B cell (primary cell): ENCODE measurements at regions not wholly inside any gene's neighbourhood (a gene's known extent, or its start where the extent isn't known, plus 50 kb on each side); places are given as distances from the start of the nearest gene placed in this dataset.

Experiments used
- ATAC-seq: fragments of 200-7000 bp; cut with Tn5 transposase; one replicate; pipeline ENCODE4 v1.10.0; 2021; ENCODE audit warnings: low read depth, mild to moderate bottlenecking, moderate number of reproducible peaks, moderate library complexity
- CTCF ChIA-PET: fragments of 350-600 bp; sonication (Branson Sonifier 250); formaldehyde crosslinking; loops from one replicate; lab custom pipeline; 2021; ENCODE audit warnings: antibody characterized with exemption, inconsistent platforms; lab: Charles Lee
- POLR2A ChIA-PET: fragments of 350-600 bp; sonication (Branson Sonifier 250); formaldehyde crosslinking; loops from one replicate; lab custom pipeline; 2021; ENCODE audit warnings: antibody characterized with exemption; lab: Charles Lee
- DNase-seq: peaks from one replicate; pipeline ENCODE4 v3.0.0; 2013
- H2AFZ ChIP-seq: 2 replicates; pipeline ENCODE4 v1.6.1; 2012; ENCODE audit warnings: mild to moderate bottlenecking, low read depth, low read length; ENCODE audit not compliant: insufficient read depth, poor library complexity, severe bottlenecking
- H3K27ac ChIP-seq, 2 donors: 1 replicate in 1 of 2; 2 replicates in 1 of 2; pipeline ENCODE4 v1.5.1; 2012 to 2013; ENCODE audit warnings: low read length in 2 of 2, mild to moderate bottlenecking in 2 of 2, moderate library complexity in 1 of 2
- H3K27me3 ChIP-seq, 4 experiments: fragments of 200-600 bp in 1 of 4; sonication (generic) in 1 of 4; replicated peaks in 1 of 4; 1 replicate in 2 of 4; 2 replicates in 2 of 4; pipeline versions ENCODE4 v1.6.1 to v1.7.0; 2013 to 2016; ENCODE audit warnings: low read length in 3 of 4, mild to moderate bottlenecking in 2 of 4, mixed read lengths in 1 of 4, moderate library complexity in 1 of 4; ENCODE audit not compliant: insufficient read depth in 4 of 4, control insufficient read depth in 3 of 4; ENCODE audit errors: control extremely low read depth in 1 of 4
- H3K36me3 ChIP-seq, 2 experiments: replicated peaks in 1 of 2; 1 replicate in 1 of 2; 2 replicates in 1 of 2; pipeline versions ENCODE4 v1.6.1 to v1.7.1; 2013; ENCODE audit warnings: low read length in 1 of 2; ENCODE audit not compliant: insufficient read depth in 2 of 2, control insufficient read depth in 1 of 2; ENCODE audit errors: control extremely low read depth in 1 of 2, extremely low read depth in 1 of 2
- H3K4me1 ChIP-seq, 2 donors: fragments of 200-600 bp in 1 of 2; sonication (generic) in 1 of 2; 1 replicate in 1 of 2; 2 replicates in 1 of 2; pipeline versions ENCODE4 v1.5.1 to v1.6.1; 2013 to 2017; ENCODE audit warnings: low read length in 2 of 2; ENCODE audit not compliant: control insufficient read depth in 2 of 2, insufficient read depth in 2 of 2
- H3K4me2 ChIP-seq: replicated peaks from 2 replicates; pipeline ENCODE3; 2012; ENCODE audit warnings: mild to moderate bottlenecking, low read depth, low read length; ENCODE audit not compliant: poor library complexity, severe bottlenecking
- H3K4me3 ChIP-seq, 5 experiments: fragments of 200-600 bp in 1 of 5; sonication (generic) in 1 of 5; 1 replicate in 3 of 5; 2 replicates in 2 of 5; pipeline versions ENCODE4 v1.5.1 to v1.7.0; 2011 to 2016; ENCODE audit warnings: low read length in 4 of 5, mild to moderate bottlenecking in 4 of 5, low read depth in 2 of 5, control low read depth in 1 of 5, moderate library complexity in 1 of 5; ENCODE audit not compliant: insufficient read depth in 1 of 5; ENCODE audit errors: control extremely low read depth in 1 of 5, extremely low read depth in 1 of 5
- H3K79me2 ChIP-seq: fragments of 200-600 bp; sonication (generic); one replicate; pipeline ENCODE4 v1.6.0; 2016; ENCODE audit warnings: low read length; ENCODE audit not compliant: control insufficient read depth, insufficient read depth
- H3K9ac ChIP-seq: fragments of 200-600 bp; sonication (generic); 2 replicates; pipeline ENCODE4 v1.6.1; 2017; ENCODE audit warnings: mild to moderate bottlenecking, low read length, moderate library complexity
- H3K9me3 ChIP-seq, 3 donors: one replicate each; pipeline versions ENCODE4 v1.6.1 to v1.7.1; 2013; ENCODE audit warnings: low read length in 2 of 3; ENCODE audit not compliant: control insufficient read depth in 2 of 3, insufficient read depth in 1 of 3; ENCODE audit errors: control extremely low read depth in 1 of 3
- H4K20me1 ChIP-seq: 2 replicates; pipeline ENCODE4 v1.6.0; 2012; ENCODE audit warnings: mild to moderate bottlenecking, low read length; ENCODE audit not compliant: insufficient read depth, control insufficient read depth, poor library complexity, severe bottlenecking
- H3K27ac Mint-ChIP-seq: one replicate; pipeline ENCODE4 v1.8.0; 2021; ENCODE audit warnings: mixed read lengths
- H3K27me3 Mint-ChIP-seq: one replicate; pipeline ENCODE4 v1.8.0; 2021; ENCODE audit warnings: mixed read lengths
- H3K4me1 Mint-ChIP-seq: one replicate; pipeline ENCODE4 v1.8.0; 2021; ENCODE audit warnings: mixed read lengths
- H3K4me3 Mint-ChIP-seq: one replicate; pipeline ENCODE4 v1.8.0; 2021; ENCODE audit warnings: mixed read lengths
- H3K9me3 Mint-ChIP-seq: one replicate; pipeline ENCODE4 v1.8.0; 2022; ENCODE audit warnings: mixed read lengths; ENCODE audit not compliant: insufficient read depth
- EZH2 ChIP-seq: IDR thresholded peaks from 2 replicates; pipeline ENCODE4 v1.6.1; 2012; ENCODE audit warnings: borderline replicate concordance, low read depth, mild to moderate bottlenecking, moderate library complexity, low read length; ENCODE audit not compliant: insufficient read depth, poor library complexity, severe bottlenecking
- WGBS: methylation state at CpG from one replicate; pipeline ENCODE4 v1.1.5; 2013; ENCODE audit warnings: missing lambda C conversion rate; ENCODE audit not compliant: insufficient coverage; 5-methylcytosine and 5-hydroxymethylcytosine counted together
- intact Hi-C: fragments of 100-400 bp; cut with micrococcal nuclease; formaldehyde crosslinking; loops from one replicate; pipeline ENCODE4 v1.10.0; 2022
- TF ChIP-seq, protein P1 (sequence below): fragments of 200-600 bp; IDR thresholded peaks from one replicate; pipeline ENCODE4 v1.8.0; 2022; ENCODE audit warnings: antibody characterized with exemption, mild to moderate bottlenecking

DNA sequence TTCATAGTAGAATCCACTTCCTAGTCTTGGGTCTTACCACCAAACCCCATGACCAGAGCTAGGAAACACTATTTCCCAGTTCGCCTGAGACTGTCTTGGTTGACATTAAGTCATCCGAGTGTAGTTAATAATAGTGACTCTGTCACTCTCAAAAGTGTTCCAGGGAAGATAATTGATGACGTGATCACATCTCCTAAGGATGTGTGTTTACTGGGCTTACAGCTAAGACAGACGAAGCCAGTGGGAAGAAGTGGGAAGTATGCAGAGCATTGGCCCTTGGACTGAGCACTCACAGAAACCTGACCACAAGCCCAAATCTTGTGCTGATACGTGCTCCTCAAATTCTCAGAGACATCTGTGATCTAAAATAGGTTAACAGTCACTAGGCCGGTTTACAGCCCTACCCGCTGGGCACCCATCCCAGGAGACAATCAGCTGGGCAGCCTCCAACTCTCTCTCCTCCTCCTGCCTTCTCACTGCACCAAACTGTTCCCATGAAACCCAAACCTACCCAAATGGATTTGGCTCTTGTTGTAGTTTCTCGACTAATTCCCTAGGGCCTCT, 316.6 kb downstream of the TLE1 start:
- Mint-ChIP-seq H3K4me1 (no peaks in the 10 kb centered on the region), H3K9me3 (no peaks in the 10 kb centered on the region), H3K27me3 (no peaks in the 10 kb centered on the region), H3K4me3 (no peak overlapping the region), H3K27ac (no peak overlapping the region)
- H3K4me2 ChIP-seq, result no peak overlapping the region
- ChIA-PET POLR2A (no interaction called here), CTCF (no interaction called here)
- H3K4me3 ChIP-seq, result no peak overlapping the region
- no peaks in the 10 kb centered on the region for H3K36me3 ChIP-seq
- no peak overlapping the region for H3K27ac ChIP-seq
- intact Hi-C loops, result no loop called here
- no peaks in the 10 kb centered on the region for H3K27me3 ChIP-seq
- no peaks in the 10 kb centered on the region for H4K20me1 ChIP-seq
- WGBS, result 63% methylated on average over 7 of the region's 8 CpGs
- DNase-seq (no peak), ATAC-seq (no peak)
- H3K79me2 ChIP-seq, result no peaks in the 10 kb centered on the region
- no peak for TF ChIP-seq EZH2
- TF ChIP-seq, protein P1, sequence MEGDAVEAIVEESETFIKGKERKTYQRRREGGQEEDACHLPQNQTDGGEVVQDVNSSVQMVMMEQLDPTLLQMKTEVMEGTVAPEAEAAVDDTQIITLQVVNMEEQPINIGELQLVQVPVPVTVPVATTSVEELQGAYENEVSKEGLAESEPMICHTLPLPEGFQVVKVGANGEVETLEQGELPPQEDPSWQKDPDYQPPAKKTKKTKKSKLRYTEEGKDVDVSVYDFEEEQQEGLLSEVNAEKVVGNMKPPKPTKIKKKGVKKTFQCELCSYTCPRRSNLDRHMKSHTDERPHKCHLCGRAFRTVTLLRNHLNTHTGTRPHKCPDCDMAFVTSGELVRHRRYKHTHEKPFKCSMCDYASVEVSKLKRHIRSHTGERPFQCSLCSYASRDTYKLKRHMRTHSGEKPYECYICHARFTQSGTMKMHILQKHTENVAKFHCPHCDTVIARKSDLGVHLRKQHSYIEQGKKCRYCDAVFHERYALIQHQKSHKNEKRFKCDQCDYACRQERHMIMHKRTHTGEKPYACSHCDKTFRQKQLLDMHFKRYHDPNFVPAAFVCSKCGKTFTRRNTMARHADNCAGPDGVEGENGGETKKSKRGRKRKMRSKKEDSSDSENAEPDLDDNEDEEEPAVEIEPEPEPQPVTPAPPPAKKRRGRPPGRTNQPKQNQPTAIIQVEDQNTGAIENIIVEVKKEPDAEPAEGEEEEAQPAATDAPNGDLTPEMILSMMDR, result no peak
- no peak overlapping the region for H3K9ac ChIP-seq
- no peaks in the 10 kb centered on the region for H3K4me1 ChIP-seq
- H3K9me3 ChIP-seq, result no peaks in the 10 kb centered on the region
- no peak overlapping the region for H2AFZ ChIP-seq

DNA sequence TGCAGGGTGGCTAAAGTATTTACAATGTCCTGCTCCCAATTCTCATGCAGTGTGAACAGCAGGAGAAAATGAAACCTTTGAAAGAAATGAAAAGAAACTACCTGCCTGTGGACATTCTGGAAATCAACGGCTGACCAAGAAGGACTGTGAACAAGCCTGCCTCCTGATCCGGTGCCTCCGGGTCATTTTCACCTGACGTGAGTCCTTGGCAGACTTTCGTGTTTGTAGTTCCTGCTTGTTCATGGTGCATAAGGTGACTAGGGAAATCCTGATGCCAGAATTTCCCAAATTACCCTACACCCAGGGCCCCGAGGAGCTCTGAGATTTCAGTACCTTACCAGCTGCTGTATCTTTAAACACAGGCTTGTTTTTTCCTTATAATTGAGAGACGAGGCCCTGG, 317.5 kb downstream of the TLE1 start:
- no peaks in the 10 kb centered on the region for H3K79me2 ChIP-seq
- TF ChIP-seq, protein P1, result no peak
- no peak for TF ChIP-seq EZH2
- H3K27ac ChIP-seq, result no peak overlapping the region
- H3K4me3 ChIP-seq, result no peak overlapping the region
- no peaks in the 10 kb centered on the region for H4K20me1 ChIP-seq
- Mint-ChIP-seq H3K27ac (no peak overlapping the region), H3K27me3 (no peaks in the 10 kb centered on the region), H3K4me3 (no peak overlapping the region), H3K9me3 (no peaks in the 10 kb centered on the region), H3K4me1 (no peaks in the 10 kb centered on the region)
- intact Hi-C loops, result no loop called here
- no peak for DNase-seq
- no peak for ATAC-seq
- no peaks in the 10 kb centered on the region for H3K4me1 ChIP-seq
- no peaks in the 10 kb centered on the region for H3K36me3 ChIP-seq
- WGBS, result 100% methylated on average over 5 of the region's 7 CpGs
- H3K9ac ChIP-seq, result no peak overlapping the region
- ChIA-PET CTCF (no interaction called here), POLR2A (no interaction called here)
- no peak overlapping the region for H3K4me2 ChIP-seq
- no peak overlapping the region for H2AFZ ChIP-seq
- H3K9me3 ChIP-seq, result no peaks in the 10 kb centered on the region
- no peaks in the 10 kb centered on the region for H3K27me3 ChIP-seq
